NCI-H1436 treated with DMSO at 0.1 percent for 48 hours (cell line): ENCODE measurements at regions not wholly inside any gene's neighbourhood (a gene's known extent, or its start where the extent isn't known, plus 50 kb on each side); places are given as distances from the start of the nearest gene placed in this dataset.
"Not testable (repeated sequence)": the region's sequence is repeated elsewhere in the genome, so short reads cannot be mapped to it uniquely, and the experiment has no call there.

Source experiments
- DNase-seq: peaks from one replicate; lab custom pipeline; 2025; lab: John Stamatoyannopoulos, UW

- no peak for DNase-seq
Measured at GRCh38 chr3:86887876-86888275, 103.1 kb downstream of the VGLL3 start.

GRCh38 chr3:86880066-86880465, 110.9 kb downstream of the VGLL3 start:
- no peak for DNase-seq

- DNase-seq: not testable (repeated sequence)
Measured at GRCh38 chr3:86876504-86877181, 114.3 kb downstream of the VGLL3 start.

- not testable (repeated sequence) for DNase-seq
Measured at GRCh38 chr3:86874790-86875189, 116.2 kb downstream of the VGLL3 start.

DNA sequence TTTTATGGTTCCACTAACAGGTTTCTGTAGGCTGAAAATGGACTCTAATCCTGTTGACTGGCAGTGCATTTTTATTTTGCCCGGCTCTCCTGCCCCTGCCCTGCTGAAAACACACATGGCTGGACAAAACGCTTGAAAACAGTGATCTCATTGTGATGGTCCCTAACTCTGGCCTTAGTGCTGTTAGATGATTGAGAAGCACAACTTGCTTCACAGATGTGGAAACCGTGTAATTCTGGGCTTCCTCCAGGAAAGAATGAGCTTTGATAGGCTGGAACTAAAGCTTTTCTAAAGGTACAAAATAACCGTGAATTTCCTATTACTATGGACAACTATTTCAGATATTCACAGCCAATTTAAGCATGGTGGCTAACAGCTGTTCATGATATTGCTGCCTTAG, 121.4 kb downstream of the VGLL3 start:
- no peak for DNase-seq

GRCh38 chr3:86867982-86868381, 123.0 kb downstream of the VGLL3 start:
- DNase-seq: no peak

GRCh38 chr3:86865506-86865905, 125.4 kb downstream of the VGLL3 start:
- DNase-seq: no peak

GRCh38 chr3:86856711-86857110, 134.2 kb downstream of the VGLL3 start:
- DNase-seq: no peak

DNA sequence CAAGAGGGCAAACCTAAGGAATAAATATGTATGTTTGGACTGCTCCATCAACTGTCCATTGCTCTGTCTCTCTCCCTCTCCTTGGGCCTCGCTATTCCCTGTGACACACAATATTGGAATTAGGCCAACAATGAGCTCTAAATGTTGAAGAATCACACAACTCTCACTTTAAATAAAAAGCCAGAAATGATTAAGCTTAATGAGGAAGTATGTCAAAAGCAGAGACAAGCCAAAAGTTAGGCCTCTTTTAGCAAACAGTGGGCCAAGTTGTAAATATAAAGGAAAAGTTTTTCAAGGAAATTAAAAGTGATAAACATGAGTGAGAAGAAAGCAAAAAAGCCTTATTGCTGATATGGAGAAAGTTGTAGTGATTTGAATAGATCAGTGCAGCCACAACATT, 141.0 kb downstream of the VGLL3 start:
- DNase-seq: no peak

- no peak for DNase-seq
Measured at GRCh38 chr3:86845726-86846125, 145.2 kb downstream of the VGLL3 start.

- DNase-seq: no peak
Measured at GRCh38 chr3:86838927-86839326, 152.0 kb downstream of the VGLL3 start.

DNA sequence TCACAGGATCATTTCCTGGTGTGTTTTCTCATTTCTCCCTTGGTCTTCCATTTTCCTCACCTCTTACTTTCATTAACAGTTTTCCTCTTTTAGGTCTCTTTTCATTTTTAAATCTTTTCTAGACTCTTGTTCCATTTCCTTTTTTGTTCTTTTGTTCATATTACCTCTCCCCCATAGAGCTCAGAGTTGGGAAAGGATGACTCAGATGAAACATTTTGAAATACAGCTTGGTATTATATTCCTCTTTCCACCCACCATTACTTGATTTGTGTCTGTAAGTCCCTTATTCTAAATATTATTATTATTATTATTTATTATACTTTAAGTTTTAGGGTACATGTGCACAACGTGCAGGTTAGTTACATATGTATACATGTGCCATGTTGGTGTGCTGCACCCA, 153.1 kb downstream of the VGLL3 start:
- no peak for DNase-seq

- no peak for DNase-seq
Measured at GRCh38 chr3:86830566-86830965, 160.4 kb downstream of the VGLL3 start.

- DNase-seq: no peak
Measured at GRCh38 chr3:86828751-86829150, 162.2 kb downstream of the VGLL3 start.

DNA sequence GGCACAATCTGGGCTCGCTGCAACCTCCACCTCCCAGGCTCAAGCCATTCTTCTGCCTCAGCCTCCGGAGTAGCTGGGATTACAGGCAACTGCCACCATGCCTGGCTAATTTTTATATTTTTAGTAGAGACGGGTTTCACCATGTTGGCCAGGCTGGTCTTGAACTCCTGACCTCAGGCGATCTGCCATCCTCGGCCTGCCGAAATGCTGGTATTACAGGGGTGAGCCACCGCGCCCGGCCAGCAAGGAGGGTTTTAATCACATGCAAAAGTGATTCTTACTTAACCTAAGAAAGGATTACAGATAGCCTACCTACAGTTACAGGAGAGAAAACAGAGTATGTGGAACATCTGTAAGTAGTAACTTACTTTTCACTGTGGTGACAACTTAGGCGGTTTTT, 163.4 kb downstream of the VGLL3 start:
- DNase-seq: not testable (repeated sequence)

DNA sequence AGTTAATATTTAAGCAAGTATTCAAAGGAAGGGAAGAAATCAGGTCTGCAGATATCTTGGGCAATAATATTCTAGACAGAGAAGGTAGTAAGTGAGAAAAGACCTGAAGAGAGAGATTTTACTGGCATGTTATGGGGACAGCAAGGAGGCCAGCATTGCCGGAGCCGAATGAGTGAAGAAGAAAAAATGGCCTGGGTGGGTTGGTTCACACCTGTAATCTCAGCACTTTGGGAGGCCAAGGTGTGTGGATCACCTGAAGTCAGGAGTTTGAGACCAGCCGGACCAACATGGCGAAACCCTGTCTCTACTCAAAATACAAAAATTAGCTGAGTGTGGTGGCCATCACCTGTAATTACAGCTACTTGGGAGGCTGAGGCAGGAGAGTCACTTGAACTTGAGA, 164.7 kb downstream of the VGLL3 start:
- no peak for DNase-seq

- no peak for DNase-seq
Measured at GRCh38 chr3:86815880-86816279, 175.1 kb downstream of the VGLL3 start.

- DNase-seq: no peak
Measured at GRCh38 chr3:86814918-86815655, 175.9 kb downstream of the VGLL3 start.

DNA sequence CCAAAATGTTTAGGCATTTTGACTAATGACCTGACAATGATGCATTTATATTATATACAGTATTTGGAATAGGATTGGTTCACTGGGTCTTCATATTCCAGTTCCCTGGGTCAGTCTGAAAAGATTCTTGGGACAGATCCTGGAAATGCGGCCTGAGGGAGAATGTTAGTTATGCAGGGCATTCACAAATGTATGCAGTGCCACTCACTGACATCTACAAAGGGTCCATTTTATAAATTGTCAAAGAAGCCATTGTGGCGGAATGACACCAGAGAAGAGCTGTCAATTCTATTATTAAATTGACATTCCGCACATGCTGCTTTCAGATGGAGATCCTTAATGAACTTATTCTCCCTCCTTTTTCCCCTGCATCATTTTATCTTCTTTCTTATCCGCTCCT, 176.6 kb downstream of the VGLL3 start:
- DNase-seq: no peak

- no peak for DNase-seq
Measured at GRCh38 chr3:86801921-86802320, 189.0 kb downstream of the VGLL3 start.

DNA sequence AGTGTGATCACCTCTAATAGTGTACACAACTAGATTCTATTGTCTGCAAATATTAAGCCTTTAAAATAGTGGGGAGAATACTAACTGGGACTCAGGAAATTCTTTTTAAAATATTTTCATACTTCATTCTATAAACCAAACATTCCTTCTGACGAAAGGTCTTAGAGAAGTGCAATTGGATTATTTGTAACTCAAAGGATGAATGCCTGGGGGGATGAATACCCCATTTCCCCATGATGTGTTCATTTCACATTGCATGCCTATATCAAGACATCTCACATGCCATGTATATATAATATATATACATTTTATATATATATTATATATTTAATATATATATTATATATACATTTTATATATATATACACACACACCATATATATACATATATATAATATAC, 189.9 kb downstream of the VGLL3 start:
- no peak for DNase-seq

GRCh38 chr3:86800116-86800515, 190.8 kb downstream of the VGLL3 start:
- no peak for DNase-seq

DNA sequence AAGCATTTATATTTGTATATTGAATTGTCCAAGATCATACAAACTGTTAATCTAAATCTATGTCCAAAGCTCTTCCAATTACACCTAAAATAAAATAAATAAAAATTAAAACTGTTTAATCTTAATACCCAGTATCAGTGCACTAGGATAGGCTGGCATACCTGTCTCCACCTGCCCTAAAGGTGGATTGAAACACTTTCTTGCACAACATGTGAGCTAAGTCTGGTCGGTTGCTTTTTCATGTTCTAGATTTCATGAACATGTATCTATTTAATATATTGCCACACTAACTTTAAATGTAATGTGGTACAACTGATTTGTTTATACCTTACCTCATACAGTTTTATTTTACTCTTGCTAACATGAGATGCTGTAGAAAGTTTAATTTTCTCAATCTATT, 193.0 kb downstream of the VGLL3 start:
- DNase-seq: no peak
